HuH-7 (cell line): ENCODE measurements at regions not wholly inside any gene's neighbourhood (a gene's known extent, or its start where the extent isn't known, plus 50 kb on each side); places are given as distances from the start of the nearest gene placed in this dataset.
"Not testable (repeated sequence)": the region's sequence is repeated elsewhere in the genome, so short reads cannot be mapped to it uniquely, and the experiment has no call there.

Experiments
- DNase-seq: peaks from one replicate; pipeline ENCODE4 v3.0.0; 2011; ENCODE audit warnings: low spot score

GRCh38 chr4:127403471-127404084 is 229.2 kb upstream of the INTU start:
- no peak for DNase-seq

GRCh38 chr4:127406187-127406586 is 226.6 kb upstream of the INTU start:
- no peak for DNase-seq

DNA sequence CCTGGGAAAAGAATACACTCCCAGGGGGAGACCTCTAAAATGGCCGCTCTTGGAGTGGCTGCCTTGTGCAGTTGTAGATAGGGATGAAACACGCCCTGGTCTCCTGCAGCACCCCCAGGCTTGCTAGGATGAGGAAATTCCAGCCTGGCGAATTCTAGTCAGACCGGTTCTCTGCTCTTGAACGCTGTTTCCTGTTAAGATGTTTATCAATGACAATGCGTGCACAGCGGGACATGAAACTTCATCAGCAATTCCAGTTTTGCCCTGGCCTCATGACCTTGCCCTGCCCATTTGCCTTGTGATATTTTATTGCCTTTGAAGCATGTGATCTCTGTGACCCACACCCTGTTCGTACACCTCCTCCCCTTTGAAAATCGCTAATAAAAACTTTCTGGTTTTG is 225.2 kb upstream of the INTU start:
- not testable (repeated sequence) for DNase-seq

DNA sequence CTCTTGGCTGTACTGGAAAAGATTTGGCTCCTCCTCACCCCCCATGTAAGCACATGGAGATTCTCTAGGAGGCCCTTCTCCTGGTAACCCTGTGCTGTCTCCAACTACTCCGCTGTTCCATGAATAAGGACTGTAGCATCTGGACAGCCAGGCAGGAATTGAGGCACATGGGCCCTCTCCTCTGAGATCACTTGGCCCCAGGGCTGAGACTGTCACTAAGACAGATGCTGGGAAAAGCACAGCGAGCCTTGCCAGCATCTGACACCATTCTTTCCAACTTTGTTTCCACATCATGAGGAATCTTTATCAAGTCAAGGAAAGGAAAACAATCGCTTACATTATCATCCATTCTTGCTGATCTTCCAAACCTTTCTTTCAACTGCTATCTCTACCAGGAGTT is 222.6 kb upstream of the INTU start:
- DNase-seq, result no peak

DNA sequence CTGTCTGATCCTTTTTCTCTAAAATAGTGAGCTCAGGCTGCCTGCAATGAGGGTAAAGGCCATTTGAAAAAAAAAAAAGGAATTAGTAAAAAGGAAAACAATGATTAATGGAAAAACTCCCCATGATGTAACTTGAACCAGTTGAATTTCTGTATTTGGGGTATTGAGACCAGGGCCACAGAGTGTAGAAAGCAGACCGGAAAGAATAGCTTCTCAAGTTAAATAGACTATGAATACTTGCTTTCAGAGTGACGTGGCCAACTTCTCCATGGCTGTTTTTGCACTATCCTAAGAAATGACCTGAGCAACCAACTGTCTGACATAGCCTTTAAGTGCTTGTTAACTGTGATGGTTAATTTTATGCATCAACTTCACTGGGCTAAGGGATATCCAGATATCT is 222.1 kb upstream of the INTU start:
- DNase-seq, result no peak

GRCh38 chr4:127414951-127415606 is 217.7 kb upstream of the INTU start:
- DNase-seq, result no peak

DNA sequence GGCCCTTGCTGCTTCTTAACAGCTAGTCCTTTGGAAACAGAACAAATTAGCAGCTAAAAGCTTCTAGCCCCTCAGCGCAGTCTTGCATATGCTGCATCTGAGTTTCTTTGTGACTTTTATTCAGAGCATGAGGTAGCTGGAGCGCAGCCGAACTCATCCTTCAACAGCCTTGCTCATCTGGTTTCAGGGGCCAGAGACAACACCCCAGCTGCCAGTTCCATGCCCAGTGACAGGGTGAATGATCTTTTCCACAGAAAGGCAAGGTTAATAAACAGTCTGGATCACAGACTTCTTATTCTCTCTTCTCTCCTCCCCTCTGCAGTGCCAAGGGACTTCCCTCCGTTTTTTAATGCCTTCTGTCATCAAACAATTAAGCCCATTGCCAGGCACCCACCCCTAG is 216.6 kb upstream of the INTU start:
- DNase-seq, result no peak

- no peak for DNase-seq
Observed at GRCh38 chr4:127417885-127418535, 214.7 kb upstream of the INTU start.

GRCh38 chr4:127419431-127419830 is 213.3 kb upstream of the INTU start:
- DNase-seq, result no peak

GRCh38 chr4:127421437-127421836 is 211.3 kb upstream of the INTU start:
- DNase-seq, result no peak

DNA sequence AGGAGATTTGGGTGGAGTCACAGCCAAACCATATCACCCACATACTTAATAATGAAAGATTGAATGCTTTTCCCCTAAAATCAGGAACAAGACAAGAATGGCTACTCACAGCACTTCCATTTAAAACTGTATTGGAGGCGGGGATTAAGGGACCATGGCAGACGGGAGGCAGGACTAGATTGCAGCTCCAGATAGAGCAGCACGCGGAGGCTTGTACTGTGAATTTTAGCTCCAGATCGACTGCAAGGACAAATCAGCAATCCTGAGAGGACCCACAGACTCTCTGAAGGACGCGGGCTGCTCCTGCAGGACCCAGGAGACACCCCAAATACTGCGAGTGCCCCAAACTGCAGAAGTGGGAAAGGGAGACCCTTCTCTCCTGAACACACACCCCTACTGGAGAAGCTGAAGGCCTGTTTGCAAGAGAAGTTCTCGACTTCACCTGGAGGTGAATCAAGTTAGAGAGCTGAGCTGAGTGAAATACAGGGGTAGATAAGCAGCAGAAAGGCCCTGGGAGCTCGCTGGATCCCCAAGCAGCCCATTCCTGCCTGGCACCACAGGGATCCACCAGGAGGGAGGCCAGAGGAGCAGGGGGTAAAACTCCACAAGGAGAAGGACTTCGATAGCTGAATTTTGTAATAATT is 207.4 kb upstream of the INTU start:
- DNase-seq, result no peak

- no peak for DNase-seq
Observed at GRCh38 chr4:127425851-127426250, 206.9 kb upstream of the INTU start.

DNA sequence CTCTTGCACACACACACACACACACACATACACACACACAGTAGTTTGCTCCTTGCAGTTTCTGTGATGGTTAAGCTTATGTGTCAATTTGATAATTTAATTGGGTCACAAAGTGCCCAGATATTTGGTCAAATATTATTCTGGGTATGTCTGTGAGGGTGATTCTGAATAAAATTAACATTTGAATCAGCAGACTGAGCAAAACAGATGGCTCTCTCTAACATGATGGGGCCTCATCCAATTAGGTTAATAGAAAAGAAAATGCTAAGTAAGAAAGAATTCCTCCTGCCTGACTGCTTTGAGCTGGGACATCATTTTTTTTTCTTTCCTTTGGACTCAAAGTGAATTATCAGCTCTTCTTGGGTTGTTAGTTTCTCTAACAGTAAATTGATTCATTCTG is 191.2 kb upstream of the INTU start:
- no peak for DNase-seq

GRCh38 chr4:127445471-127445870 is 187.3 kb upstream of the INTU start:
- no peak for DNase-seq

DNA sequence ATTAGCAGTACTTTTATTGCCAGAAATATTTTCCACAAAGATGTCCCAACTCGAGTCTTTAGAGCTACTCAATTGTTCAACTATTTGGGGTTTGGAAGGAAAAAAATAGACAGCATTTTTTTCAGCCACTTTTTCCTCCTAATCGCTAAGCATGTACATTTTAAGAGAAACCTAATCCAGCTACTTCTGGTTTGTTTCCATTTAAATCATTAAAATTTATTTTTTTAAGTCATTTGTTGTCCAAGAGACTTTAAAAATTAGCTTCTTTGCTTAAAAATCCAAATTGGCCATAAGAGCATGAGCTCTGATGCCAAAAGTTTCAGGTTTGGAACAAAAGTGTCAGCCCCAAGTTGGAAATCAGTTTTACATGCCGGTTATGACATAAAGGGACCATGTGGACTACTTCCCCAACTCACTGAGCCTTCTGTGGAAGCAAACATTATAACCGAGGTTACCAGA is 186.3 kb upstream of the INTU start:
- no peak for DNase-seq

DNA sequence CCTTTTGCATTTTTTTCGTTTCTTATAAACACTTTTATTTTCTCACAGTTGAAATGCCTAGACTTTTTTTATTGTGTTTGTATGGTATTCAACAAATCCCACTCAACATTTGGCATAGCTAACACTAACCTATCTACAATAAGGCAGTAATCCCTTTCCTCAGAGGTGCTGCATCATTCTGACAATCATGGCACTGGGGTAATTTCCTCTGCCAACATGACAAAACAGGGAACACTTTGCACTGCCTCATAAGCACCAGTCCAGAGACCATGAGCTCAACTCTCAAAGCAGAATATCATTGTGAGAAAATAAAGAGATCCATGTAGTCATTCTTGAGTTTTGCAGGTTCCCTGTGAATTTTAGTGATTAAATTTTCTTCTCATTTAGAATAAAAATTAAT is 183.8 kb upstream of the INTU start:
- no peak for DNase-seq

DNA sequence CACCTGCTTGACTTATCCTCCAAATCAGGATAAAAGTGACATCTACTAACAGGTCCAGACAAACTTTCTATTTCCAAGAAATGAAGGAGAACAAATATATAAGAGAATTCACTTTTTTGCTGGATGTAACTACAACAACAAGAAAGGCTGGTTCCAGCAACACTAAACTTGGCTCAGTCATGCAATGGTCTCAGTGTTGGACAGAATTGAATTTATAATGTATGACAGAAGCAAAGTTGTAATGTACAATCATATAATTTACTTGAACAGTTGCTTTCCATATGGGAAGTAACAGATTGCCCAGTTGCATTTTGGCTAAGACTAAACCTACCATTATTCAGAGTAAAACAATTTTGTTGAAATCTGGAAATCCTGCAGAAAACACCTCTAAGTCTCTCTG is 183.3 kb upstream of the INTU start:
- DNase-seq, result no peak

DNA sequence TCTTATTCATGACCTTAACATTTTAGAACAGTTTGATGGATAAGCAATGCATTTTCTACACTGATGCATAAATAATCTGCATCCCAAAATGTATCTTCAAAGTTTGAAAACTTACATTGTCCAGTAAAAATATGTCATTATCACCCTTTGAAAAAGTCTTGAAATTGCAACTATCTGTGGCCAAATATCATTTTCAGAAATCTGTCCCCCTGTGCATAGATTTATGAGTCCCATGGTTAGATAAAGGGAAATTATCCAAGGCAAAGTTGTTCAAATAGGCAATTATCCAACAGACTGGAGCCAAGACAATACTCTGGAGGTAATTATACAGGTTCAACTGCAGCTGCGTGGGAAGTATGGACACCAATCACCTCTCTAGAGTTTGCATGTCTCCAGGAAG is 182.5 kb upstream of the INTU start:
- DNase-seq, result no peak

- no peak for DNase-seq
Observed at GRCh38 chr4:127463883-127464282, 168.9 kb upstream of the INTU start.

DNA sequence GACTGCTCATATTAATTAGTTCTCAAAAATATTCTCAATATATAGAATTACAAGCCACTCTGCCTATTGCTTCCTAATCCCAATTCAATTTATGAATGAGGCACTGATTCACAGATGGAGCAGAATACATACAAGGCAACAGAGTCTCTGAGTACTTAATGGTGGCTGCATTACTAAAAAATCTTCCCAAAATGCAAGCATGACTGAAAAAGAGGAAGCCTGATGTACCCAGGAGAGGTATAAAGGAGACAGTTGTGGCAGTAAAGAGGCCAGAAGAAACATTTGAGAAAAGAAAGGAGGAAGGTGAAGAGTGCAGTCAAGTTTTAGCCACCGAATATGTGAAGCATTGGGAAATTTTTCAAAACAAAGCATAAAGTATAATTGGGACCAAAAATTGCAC is 163.2 kb upstream of the INTU start:
- no peak for DNase-seq

- DNase-seq, result no peak
Observed at GRCh38 chr4:127469959-127470809, 162.6 kb upstream of the INTU start.

GRCh38 chr4:127478271-127478670 is 154.5 kb upstream of the INTU start:
- DNase-seq, result not testable (repeated sequence)
